NCI-H146 treated with DMSO at 0.1 percent for 48 hours (cell line): ENCODE measurements at regions not wholly inside any gene's neighbourhood (a gene's known extent, or its start where the extent isn't known, plus 50 kb on each side); places are given as distances from the start of the nearest gene placed in this dataset.
"Not testable (repeated sequence)": the region's sequence is repeated elsewhere in the genome, so short reads cannot be mapped to it uniquely, and the experiment has no call there.

Experiments used
- DNase-seq: peaks from one replicate; lab custom pipeline; 2025; ENCODE audit not compliant: unreplicated experiment; lab: John Stamatoyannopoulos, UW

- no peak for DNase-seq
Observed at GRCh38 chr12:28973491-28973890, 175.6 kb upstream of the FAR2 start.

DNA sequence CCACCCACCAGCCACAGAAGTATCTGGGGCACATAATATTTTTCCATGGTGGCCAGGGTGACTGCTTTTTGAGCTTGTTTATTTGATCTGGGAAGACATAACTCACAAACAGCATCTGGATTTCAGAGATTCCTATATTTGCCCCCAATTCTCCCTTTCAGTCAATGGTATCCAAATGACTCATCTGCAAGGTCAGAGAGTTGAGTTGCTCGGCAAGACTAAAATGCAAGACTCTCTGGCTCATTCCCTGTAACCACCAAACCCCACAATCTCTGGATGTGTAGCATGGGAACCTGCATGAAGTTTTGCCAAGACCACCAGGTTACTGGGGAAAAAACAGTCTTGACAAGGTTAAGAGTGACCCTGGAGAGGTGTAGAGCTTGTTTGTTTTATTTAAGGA is 174.9 kb upstream of the FAR2 start:
- DNase-seq: no peak

DNA sequence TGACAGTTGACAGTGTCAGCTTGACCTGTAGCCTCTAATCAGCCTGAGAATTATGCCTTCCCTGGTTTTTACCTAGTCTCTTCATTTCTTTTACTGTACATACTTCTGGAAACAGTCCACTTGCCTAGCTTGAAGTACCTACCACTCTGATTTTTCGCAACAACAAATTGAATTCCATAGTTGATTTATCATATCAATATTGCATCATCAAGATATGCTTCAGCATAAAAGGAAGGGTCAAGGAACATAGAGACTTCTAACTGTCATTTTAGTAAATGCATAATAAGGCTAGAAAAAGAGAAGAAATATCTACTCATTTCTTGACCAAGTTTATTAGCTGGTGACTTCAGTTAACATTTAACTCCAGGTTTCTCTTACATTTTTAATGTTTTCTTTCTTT is 174.2 kb upstream of the FAR2 start:
- DNase-seq: no peak

DNA sequence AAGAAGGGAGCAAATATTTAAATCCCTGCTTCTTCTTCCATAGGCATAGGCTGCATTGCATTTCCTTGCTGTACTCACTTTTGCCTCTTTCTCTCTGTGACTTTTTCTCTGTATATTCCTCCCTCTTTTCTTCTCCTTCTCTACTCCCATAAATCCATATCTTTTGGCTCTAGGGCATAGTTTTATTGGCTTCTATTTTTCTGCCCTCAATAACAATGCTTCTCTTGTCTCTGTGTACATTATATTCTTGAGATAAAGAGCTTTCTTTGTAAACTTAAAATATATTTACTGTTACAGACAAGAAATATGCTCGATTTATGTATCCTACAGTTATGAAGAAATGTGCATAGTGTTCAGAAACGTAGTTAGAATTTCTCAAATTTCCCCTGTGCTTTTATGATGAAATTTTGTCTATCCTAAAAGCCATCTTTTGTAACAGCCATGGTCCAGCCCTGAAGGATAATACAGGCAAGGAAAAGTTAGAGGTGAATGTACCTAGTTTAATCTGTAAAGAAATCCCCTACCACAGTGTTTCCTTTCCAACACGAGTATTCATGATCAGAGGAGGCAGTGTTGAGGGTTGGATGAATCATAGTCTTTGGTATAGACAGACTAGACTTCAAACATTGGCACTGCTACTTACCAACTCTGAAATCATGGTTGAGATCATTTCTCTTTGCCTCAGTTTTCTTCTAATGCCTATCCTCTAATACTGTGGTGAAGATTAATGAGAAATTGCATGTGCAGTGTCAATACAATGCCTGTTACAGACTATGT is 173.3 kb upstream of the FAR2 start:
- DNase-seq: no peak

DNA sequence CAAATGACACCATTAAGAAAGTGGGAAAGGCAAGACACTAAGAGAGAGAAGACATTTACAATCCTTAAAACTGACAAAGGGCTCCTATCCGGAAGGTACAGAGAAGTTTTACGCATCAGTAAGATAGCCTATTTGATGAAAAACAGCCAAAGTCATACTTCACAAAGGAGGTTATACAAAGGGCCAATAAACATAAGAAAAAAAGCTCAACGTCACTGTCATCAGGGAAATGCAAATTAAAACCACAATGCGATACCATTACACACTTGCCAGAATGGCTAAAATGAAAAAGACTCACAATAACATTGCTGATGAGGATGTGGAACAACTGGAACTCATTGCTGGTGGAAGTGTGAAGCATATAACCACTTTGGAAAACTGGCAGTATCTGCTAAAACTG is 168.6 kb upstream of the FAR2 start:
- DNase-seq: no peak

GRCh38 chr12:28987538-28988324 is 161.3 kb upstream of the FAR2 start:
- no peak for DNase-seq

DNA sequence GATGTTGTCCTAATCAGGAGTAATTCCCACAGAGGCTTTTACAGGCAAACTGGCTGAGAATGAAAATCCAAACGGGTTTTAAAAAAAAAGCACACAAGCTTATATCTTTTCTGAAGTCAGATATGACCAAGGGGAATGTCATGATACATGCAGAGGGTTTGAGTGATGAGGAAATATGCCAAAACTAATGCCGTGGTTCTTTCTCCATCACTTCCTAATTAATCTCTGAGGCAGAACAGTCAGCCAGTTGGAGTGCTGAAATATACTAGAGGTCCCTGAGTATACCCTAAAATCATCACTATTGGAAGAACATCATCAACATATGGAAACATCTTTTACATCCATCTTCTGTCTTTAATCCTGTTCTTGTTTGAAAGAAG is 160.8 kb upstream of the FAR2 start:
- DNase-seq: no peak

DNA sequence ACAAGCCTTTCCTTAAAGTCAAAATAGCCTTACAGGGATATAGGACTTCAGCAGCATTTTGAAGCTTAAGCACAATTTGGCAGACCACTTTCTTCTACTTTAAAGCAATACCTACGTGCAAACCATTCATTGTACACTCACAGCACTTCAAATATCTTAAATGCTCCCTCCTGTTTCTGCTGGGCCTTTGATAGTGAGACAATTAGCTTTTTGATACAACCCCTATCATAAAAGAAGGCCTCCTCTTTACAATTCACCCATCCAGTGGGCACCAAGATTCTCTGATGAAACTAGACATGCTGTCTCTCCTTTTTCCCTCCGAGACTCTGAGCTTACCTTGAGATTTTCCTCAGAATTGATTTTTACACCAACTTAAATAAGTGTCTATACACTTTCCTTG is 157.5 kb upstream of the FAR2 start:
- DNase-seq: no peak

GRCh38 chr12:28993720-28994119 is 155.4 kb upstream of the FAR2 start:
- DNase-seq: no peak

DNA sequence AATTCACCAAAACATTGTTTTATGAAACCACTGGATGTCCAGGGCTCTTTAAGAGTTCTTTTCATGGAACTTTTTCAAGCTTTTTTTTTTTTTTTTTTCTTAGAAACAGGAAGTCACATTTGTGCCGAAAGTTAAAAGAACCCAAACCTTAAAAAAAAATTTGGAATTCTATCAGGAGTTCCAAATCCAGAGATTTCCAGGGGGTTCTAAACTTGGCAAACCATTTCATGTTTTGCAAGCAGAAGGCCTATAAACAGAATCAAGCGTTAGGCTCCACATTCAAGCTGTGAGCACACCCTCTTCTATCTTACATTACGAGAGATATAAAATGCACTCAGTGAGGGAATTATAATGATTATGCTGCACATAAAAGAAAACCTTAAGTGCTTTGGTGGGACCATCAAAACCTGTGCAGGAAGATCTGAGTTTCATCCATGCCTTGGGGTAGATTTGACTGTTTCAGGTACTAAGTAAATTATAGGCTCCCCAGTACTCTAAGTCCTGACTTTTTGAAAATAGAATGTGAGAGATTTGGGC is 154.8 kb upstream of the FAR2 start:
- DNase-seq: no peak

DNA sequence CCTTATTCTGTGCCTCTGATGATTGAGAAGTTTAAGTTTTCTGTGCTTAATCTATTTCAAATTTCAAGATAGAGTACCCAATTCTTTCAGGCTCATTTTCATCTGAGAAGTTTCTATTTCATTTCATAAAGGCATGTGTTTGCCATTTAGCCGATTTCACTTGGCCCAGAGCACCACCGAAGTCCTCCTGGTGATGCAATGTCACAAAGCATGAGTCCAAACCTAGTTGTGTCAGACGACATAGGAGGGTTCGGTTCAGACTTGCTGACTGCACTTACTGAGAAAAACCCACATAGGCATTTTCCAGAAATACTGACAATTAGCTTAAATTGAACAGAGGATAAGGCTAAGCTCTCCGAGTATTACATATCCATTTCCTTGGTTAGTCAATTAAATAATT is 152.4 kb upstream of the FAR2 start:
- no peak for DNase-seq

DNA sequence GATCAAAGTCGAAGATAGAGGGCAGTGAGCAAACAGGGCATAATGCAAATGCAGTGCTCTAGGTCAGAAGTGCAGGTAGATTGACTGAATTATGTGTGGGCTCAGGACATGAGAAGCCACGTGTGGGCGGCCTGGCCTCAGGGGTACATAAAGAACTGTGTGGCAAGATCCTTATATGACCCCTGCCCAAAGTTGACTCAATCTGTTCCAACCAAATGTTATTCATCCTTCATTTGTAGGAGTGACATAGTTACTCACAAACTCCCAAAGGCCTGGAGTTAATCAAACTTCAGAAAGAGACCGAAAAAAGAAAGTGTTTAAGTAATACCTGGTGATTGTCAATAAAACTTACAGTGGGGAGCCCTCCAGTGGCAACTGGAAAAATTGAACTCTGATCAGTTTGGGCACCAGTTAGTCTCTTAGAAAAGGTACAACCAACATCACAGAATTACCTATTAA is 150.4 kb upstream of the FAR2 start:
- DNase-seq: no peak

GRCh38 chr12:29004066-29004935 is 144.8 kb upstream of the FAR2 start:
- DNase-seq: no peak

- no peak for DNase-seq
Observed at GRCh38 chr12:29004936-29005304, 144.2 kb upstream of the FAR2 start.

DNA sequence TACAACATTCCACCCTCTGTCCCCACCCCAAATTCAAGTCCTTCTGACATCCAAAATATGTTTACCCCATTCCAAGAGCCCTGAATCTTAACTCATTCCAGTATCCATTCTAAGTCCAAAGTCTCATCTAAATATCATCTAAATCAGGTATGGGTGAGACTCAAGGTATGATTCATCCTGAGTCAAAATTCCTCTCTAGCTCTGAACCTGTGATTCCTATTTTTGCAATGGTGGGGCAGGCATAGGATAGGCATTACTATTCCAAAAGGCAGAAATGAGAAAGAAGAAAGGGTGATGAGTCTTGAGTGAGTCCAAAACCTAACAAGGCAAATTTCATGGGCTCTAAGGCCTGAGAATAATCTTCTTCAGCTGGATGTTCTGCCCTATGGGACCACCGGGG is 140.3 kb upstream of the FAR2 start:
- DNase-seq: no peak

DNA sequence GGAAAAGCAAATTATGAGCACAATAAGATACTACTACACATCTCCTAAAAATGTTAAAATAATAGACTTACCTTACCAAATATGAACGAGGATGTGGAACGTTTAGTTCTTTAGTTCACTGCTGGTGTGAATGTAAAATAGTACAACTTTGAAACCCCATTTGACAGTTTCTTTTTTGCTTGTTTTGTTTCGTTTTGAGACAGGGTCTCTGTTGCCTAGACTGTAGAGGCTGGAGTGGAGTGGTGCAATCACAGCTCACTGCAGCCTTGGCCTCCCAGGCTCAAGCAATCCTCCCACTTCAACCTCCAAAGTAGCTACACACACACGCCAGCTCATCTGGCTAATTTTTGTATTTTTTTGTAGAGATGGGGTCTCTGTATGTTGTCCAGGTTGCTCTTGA is 136.4 kb upstream of the FAR2 start:
- DNase-seq: no peak

DNA sequence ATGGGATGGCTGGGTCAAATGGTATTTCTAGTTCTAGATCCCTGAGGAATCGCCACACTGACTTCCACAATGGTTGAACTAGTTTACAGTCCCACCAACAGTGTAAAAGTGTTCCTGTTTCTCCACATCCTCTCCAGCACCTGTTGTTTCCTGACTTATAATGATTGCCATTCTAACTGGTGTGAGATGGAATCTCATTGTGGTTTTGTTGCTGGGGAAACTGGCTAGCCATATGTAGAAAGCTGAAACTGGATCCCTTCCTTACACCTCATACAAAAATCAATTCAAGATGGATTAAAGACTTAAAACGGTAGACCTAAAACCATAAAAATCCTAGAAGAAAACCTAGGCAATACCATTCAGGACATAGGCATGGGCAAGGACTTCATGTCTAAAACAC is 131.5 kb upstream of the FAR2 start:
- not testable (repeated sequence) for DNase-seq

DNA sequence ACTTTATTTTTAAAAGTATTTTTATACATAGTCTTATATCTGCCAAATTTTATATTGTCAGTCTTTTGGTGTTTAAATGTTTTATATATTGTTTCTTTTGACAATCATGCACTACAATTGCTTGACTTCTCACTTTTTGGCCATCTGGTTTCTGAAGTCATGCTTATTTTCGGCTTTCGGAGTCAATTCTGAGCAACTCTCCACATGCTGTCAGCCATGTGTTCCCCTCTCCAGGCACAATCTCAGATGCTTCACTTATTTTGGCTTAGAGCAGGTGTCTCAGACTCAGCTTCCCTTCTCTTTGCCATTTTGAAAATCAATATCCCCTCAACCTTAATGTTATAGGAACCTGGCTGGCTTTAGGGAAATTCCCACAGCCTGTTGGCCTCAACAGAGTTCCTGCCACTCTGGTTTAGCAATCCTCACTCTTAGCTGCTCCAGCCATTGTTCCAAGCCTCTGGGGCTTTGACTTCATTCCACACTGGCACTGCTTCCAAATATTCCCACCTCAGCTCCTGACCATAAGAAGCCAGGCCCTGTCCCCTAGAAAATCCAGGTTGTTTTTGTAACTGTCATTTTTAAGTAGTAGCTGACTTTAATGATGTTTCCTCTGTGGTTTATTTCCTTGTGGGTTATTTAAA is 125.5 kb upstream of the FAR2 start:
- no peak for DNase-seq

GRCh38 chr12:29024117-29024516 is 125.0 kb upstream of the FAR2 start:
- no peak for DNase-seq

DNA sequence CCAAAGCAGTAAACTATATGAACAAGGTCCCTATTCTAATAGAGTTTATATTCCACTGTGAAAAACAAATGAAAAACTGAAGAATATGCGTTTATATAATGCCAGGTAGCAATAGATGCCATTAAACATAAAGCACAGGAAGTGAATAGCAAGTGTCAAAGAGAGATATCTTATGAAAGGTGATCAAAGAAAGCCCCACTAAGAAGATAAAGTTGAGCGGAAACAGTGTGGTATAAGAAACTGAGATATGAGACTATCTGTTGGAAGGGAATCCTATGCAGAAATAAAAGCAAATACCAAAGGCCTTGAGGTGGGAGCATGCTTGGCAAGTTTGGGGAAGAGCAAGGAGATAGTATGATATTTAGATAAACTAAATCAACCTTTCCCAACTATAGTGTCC is 123.1 kb upstream of the FAR2 start:
- no peak for DNase-seq

- no peak for DNase-seq
Observed at GRCh38 chr12:29026419-29026818, 122.7 kb upstream of the FAR2 start.
